NB4 (cell line): ENCODE measurements at regions not wholly inside any gene's neighbourhood (a gene's known extent, or its start where the extent isn't known, plus 50 kb on each side); places are given as distances from the start of the nearest gene placed in this dataset.

ENCODE experiments used
- CTCF ChIP-seq: IDR thresholded peaks from one replicate; pipeline ENCODE4 v1.5.1; 2012; ENCODE audit warnings: low read depth, low read length
- MAX ChIP-seq: IDR thresholded peaks from 2 replicates; pipeline ENCODE4 v1.6.1; 2011; ENCODE audit warnings: low read depth, low read length
- MYC ChIP-seq: IDR thresholded peaks from 2 replicates; pipeline ENCODE4 v1.6.1; 2011; ENCODE audit warnings: low read depth, low read length
- POLR2A ChIP-seq: IDR thresholded peaks from 2 replicates; pipeline ENCODE4 v1.6.1; 2011; ENCODE audit warnings: mild to moderate bottlenecking; ENCODE audit not compliant: insufficient read length; ENCODE audit errors: extremely low read depth

DNA sequence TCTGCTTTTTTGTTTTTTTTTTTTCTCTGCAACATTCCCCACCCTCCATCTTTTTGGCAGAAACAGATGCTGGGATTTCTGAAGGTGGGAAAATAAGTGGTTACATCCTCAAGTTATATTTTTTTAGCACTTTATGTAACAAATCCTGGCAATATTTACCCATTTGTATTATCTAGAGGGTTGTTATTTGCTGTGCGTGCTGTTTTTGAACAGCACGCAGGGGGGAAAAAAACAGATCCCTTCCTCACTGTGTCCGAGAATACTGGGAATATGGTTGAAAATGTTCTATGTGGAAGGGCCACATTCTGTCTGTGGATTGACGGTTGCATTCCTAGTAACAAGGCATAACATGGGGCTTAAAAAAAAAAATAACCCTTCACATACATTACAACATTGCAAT, 394.8 kb downstream of the SHISA9 start:
- TF ChIP-seq CTCF (no peak), POLR2A (no peak), MAX (no peak), MYC (no peak)
